Neuronal stem cell (in vitro differentiated cells): ENCODE measurements at regions not wholly inside any gene's neighbourhood (a gene's known extent, or its start where the extent isn't known, plus 50 kb on each side); places are given as distances from the start of the nearest gene placed in this dataset.
A peak's percentile ranks its signal among the peaks of the same experiment; 100 is the strongest.

Experiments used
- DNase-seq: peaks from one replicate; pipeline ENCODE4 v3.0.0-alpha.2; 2013; ENCODE audit warnings: low spot score
- H2AFZ ChIP-seq: one replicate; pipeline ENCODE4 v1.6.1; 2013; ENCODE audit warnings: mild to moderate bottlenecking, low read length, inconsistent platforms
- H2AK5ac ChIP-seq: 2 replicates; pipeline ENCODE4 v1.6.1; 2013; ENCODE audit warnings: low read depth, mild to moderate bottlenecking, inconsistent platforms, low read length, moderate library complexity, mixed read lengths
- H2BK120ac ChIP-seq: 2 replicates; pipeline ENCODE4 v1.6.1; 2013; ENCODE audit warnings: low read depth, mild to moderate bottlenecking, inconsistent platforms, low read length, moderate library complexity, mixed read lengths
- H2BK12ac ChIP-seq: one replicate; pipeline ENCODE4 v1.6.1; 2013; ENCODE audit warnings: low read length, inconsistent platforms
- H2BK15ac ChIP-seq: 2 replicates; pipeline ENCODE4 v1.6.1; 2013; ENCODE audit warnings: mild to moderate bottlenecking, low read length, inconsistent platforms, mixed read lengths
- H2BK5ac ChIP-seq: one replicate; pipeline ENCODE4 v1.6.1; 2013; ENCODE audit warnings: inconsistent platforms, mild to moderate bottlenecking, low read length, moderate library complexity
- H3K14ac ChIP-seq: one replicate; pipeline ENCODE4 v1.6.1; 2013; ENCODE audit warnings: low read length, inconsistent platforms
- H3K18ac ChIP-seq: 2 replicates; pipeline ENCODE4 v1.6.1; 2013; ENCODE audit warnings: low read length, inconsistent platforms
- H3K23ac ChIP-seq: 2 replicates; pipeline ENCODE4 v1.6.1; 2013; ENCODE audit warnings: low read depth, mild to moderate bottlenecking, mixed read lengths, low read length, inconsistent platforms; ENCODE audit not compliant: poor library complexity
- H3K27ac ChIP-seq: replicated peaks from 3 replicates; pipeline ENCODE4 v1.5.1; 2013; ENCODE audit warnings: low read length, inconsistent platforms
- H3K27me3 ChIP-seq, 3 experiments: 2 replicates each; pipeline ENCODE4 v1.6.1; 2013; ENCODE audit warnings: low read length in 3 of 3, mild to moderate bottlenecking in 2 of 3, inconsistent platforms in 1 of 3, low read depth in 1 of 3, mixed read lengths in 1 of 3, moderate library complexity in 1 of 3; ENCODE audit not compliant: control insufficient read depth in 3 of 3, insufficient read depth in 3 of 3
- H3K36me3 ChIP-seq, 2 donors: replicated peaks in 1 of 2; 2 replicates each; pipeline ENCODE4 v1.6.1; 2013; ENCODE audit warnings: low read length in 2 of 2; ENCODE audit not compliant: control insufficient read depth in 2 of 2, insufficient read depth in 2 of 2
- H3K4ac ChIP-seq: 2 replicates; pipeline ENCODE4 v1.6.1; 2013; ENCODE audit warnings: inconsistent platforms, mild to moderate bottlenecking, low read length, moderate library complexity
- H3K4me1 ChIP-seq, 2 donors: 1 replicate in 1 of 2; 2 replicates in 1 of 2; pipeline ENCODE4 v1.6.1; 2013; ENCODE audit warnings: low read length in 2 of 2, low read depth in 1 of 2; ENCODE audit not compliant: control insufficient read depth in 2 of 2, insufficient read depth in 1 of 2
- H3K4me2 ChIP-seq: one replicate; pipeline ENCODE4 v1.6.1; 2013; ENCODE audit warnings: mild to moderate bottlenecking, low read length, inconsistent platforms; ENCODE audit not compliant: insufficient read depth, poor library complexity, severe bottlenecking
- H3K4me3 ChIP-seq, 2 donors: 2 replicates each; pipeline ENCODE4 v1.5.1; 2013; ENCODE audit warnings: low read length in 2 of 2, mild to moderate bottlenecking in 2 of 2, inconsistent platforms in 1 of 2, moderate library complexity in 1 of 2
- H3K79me1 ChIP-seq: one replicate; pipeline ENCODE4 v1.6.1; 2013; ENCODE audit warnings: low read depth, mild to moderate bottlenecking, inconsistent platforms, low read length, moderate library complexity
- H3K9ac ChIP-seq: one replicate; pipeline ENCODE4 v1.6.1; 2013; ENCODE audit warnings: mild to moderate bottlenecking, low read depth, low read length, inconsistent platforms; ENCODE audit not compliant: poor library complexity
- H3K9me3 ChIP-seq, 2 donors: replicated peaks in 1 of 2; 2 replicates each; pipeline versions ENCODE3 to v1.6.1; 2013; ENCODE audit warnings: low read length in 2 of 2, mild to moderate bottlenecking in 2 of 2, inconsistent platforms in 1 of 2, low read depth in 1 of 2, mixed read lengths in 1 of 2, moderate library complexity in 1 of 2; ENCODE audit not compliant: control insufficient read depth in 2 of 2, insufficient read depth in 1 of 2
- H4K8ac ChIP-seq: one replicate; pipeline ENCODE4 v1.6.1; 2013; ENCODE audit warnings: low read depth, mild to moderate bottlenecking, inconsistent platforms, low read length, moderate library complexity
- H4K91ac ChIP-seq: one replicate; pipeline ENCODE4 v1.6.1; 2013; ENCODE audit warnings: low read length, low read depth, mild to moderate bottlenecking, inconsistent platforms; ENCODE audit not compliant: poor library complexity
- WGBS, 2 donors: extraction: QIAGEN DNeasy Blood & Tissue Kit; methylation state at CpG; one replicate each; pipeline ENCODE4 v1.1.7; 2013; ENCODE audit warnings: missing lambda C conversion rate in 2 of 2, mixed read lengths in 1 of 2; ENCODE audit not compliant: insufficient read length in 2 of 2, insufficient replicate concordance in 1 of 2; ENCODE audit errors: extremely low coverage in 2 of 2; 5-methylcytosine and 5-hydroxymethylcytosine counted together

DNA sequence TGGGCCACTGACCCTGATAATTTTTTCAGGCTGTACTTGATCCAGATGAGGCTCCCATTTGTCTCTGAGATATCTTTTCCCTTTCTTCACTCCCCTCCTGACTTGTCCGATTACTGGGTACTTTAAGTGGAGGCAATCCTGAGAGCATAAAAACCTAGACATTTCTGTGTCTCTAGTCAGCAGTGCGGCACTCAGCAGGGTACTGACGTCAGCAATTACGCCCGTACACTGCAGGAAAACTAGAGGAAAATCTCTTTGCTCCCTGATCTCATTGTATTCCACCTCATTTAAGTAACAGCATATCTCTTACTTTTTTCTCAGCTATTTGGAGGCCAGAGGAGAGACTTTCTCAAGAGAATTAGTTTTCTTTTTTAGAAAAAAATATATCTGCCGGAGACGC lies 315.5 kb upstream of the OR4E1 start:
- Histone ChIP-seq H2AFZ (no peak overlapping the region), H3K27me3 (no peaks in the 10 kb centered on the region)
- no CpG with 5 or more reads among the region's 7 CpGs for WGBS, 2 donors

DNA sequence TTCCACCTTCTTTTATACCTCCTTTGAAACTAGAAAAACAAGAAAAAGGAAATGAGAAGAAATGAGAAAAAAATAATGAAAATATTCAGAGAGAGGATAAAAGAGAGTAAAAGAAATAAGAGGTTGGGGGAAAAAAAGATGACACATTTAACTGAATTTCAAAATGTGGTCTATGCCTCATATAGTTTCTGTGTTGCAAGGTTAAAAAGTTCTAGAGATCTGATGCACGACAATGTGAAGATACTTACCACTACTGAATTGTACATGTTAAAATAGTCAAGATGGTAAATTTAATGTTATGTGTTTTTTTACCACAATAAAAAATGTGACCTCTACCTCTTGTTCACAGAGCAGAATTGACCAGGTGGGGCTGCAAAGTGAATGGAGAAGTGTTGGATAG lies 314.8 kb upstream of the OR4E1 start:
- no peak overlapping the region for H2BK15ac ChIP-seq
- no peak overlapping the region for H3K23ac ChIP-seq
- H3K79me1 ChIP-seq, result no peaks in the 10 kb centered on the region
- H2BK120ac ChIP-seq, result no peak overlapping the region
- H3K9ac ChIP-seq, result no peak overlapping the region
- H4K91ac ChIP-seq, result no peak overlapping the region
- no peak overlapping the region for H2BK5ac ChIP-seq
- no peaks in the 10 kb centered on the region for H3K9me3 ChIP-seq
- H3K27me3 ChIP-seq, result no peaks in the 10 kb centered on the region
- no peak for DNase-seq
- H3K14ac ChIP-seq, result no peak overlapping the region
- no peak overlapping the region for H3K4me3 ChIP-seq
- no peak overlapping the region for H2BK12ac ChIP-seq
- H4K8ac ChIP-seq, result no peak overlapping the region
- no peak overlapping the region for H3K4ac ChIP-seq
- H3K4me2 ChIP-seq, result no peak overlapping the region
- no peak overlapping the region for H2AK5ac ChIP-seq
- H3K36me3 ChIP-seq, result no peaks in the 10 kb centered on the region
- H3K27ac ChIP-seq, result no peak overlapping the region
- H2AFZ ChIP-seq, result no peak overlapping the region
- no peak overlapping the region for H3K18ac ChIP-seq
- no CpG with 5 or more reads among the region's 1 CpG for WGBS, 2 donors
- H3K4me1 ChIP-seq, result no peaks in the 10 kb centered on the region

More for the DNA sequence above, 315.5 kb upstream of the OR4E1 start:
- Histone ChIP-seq H3K4me3 (no peak overlapping the region), H3K9ac (no peak overlapping the region), H2BK15ac (no peak overlapping the region), H3K18ac (no peak overlapping the region), H3K4me2 (no peak overlapping the region), H3K23ac (no peak overlapping the region), H3K4ac (no peak overlapping the region), H3K9me3 (no peaks in the 10 kb centered on the region), H3K36me3 (no peaks in the 10 kb centered on the region), H2AK5ac (no peak overlapping the region), H3K4me1 (no peaks in the 10 kb centered on the region), H3K79me1 (no peaks in the 10 kb centered on the region), H2BK120ac (no peak overlapping the region), H4K8ac (no peak overlapping the region), H2BK12ac (no peak overlapping the region), H2BK5ac (no peak overlapping the region), H3K14ac (no peak overlapping the region), H3K27ac (no peak overlapping the region), H4K91ac (no peak overlapping the region)
- no peak for DNase-seq

DNA sequence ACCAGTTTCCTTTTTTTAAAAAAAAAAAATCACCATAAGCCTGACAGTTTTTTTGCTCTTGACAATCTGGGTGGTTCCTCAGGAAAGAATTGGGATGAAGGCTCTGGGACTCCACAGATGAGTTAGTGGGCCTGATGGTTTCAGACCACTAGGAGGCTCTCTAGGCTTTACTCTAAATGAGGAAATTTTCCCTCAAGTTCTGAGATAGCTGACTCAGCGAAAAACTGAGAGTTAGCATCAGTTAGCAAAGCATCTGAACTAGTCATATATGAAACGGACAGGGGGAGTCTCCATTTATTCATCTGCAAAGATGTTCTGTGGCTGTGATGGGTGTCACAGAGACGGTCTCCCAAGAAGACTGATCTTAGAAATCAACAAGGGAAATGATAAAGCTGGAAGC lies 314.3 kb upstream of the OR4E1 start:
- WGBS, 2 donors, result no CpG with 5 or more reads among the region's 3 CpGs
- Histone ChIP-seq H3K9me3 (no peaks in the 10 kb centered on the region), H3K4me3 (no peak overlapping the region), H3K4me1 (no peaks in the 10 kb centered on the region), H4K91ac (no peak overlapping the region), H3K9ac (no peak overlapping the region), H3K4me2 (no peak overlapping the region), H2BK15ac (no peak overlapping the region), H2AK5ac (no peak overlapping the region), H2AFZ (no peak overlapping the region), H3K23ac (no peak overlapping the region), H3K36me3 (no peaks in the 10 kb centered on the region), H3K4ac (no peak overlapping the region), H2BK12ac (no peak overlapping the region), H3K27ac (no peak overlapping the region), H3K18ac (no peak overlapping the region), H2BK5ac (no peak overlapping the region), H2BK120ac (no peak overlapping the region), H4K8ac (no peak overlapping the region), H3K14ac (no peak overlapping the region), H3K27me3 (no peaks in the 10 kb centered on the region), H3K79me1 (no peaks in the 10 kb centered on the region)
- DNase-seq, result peak; percentile 39

DNA sequence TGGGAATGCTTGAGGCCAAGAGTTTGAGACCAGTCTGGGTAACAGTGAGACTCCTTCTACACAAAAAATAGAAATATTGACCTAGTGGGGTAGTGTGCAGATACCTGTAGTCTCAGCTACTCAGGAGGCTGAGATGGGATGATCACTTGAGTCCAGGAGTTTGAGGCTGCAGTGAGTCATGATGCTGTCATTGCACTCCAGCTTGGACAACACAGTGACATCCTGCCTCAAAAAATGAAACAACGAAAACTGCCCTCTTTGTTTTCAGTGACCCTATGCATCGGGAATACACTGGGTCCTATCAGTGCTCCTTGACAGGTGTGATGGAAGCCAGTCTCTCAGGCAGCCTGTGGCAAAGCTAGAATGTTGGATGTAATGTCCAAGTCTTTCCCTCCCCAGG lies 311.5 kb upstream of the OR4E1 start:
- Histone ChIP-seq H3K79me1 (no peaks in the 10 kb centered on the region), H3K9me3 (no peaks in the 10 kb centered on the region), H2AFZ (no peak overlapping the region), H3K27ac (no peak overlapping the region), H3K4me3 (no peak overlapping the region), H2BK120ac (no peak overlapping the region), H2BK12ac (no peak overlapping the region), H3K4me1 (no peaks in the 10 kb centered on the region), H3K4me2 (no peak overlapping the region), H2BK5ac (no peak overlapping the region), H2BK15ac (no peak overlapping the region), H4K8ac (no peak overlapping the region), H2AK5ac (no peak overlapping the region), H3K23ac (no peak overlapping the region), H4K91ac (no peak overlapping the region), H3K36me3 (no peaks in the 10 kb centered on the region), H3K27me3 (no peaks in the 10 kb centered on the region), H3K14ac (no peak overlapping the region), H3K18ac (no peak overlapping the region), H3K4ac (no peak overlapping the region), H3K9ac (no peak overlapping the region)
- no CpG with 5 or more reads among the region's 2 CpGs for WGBS, 2 donors
- no peak for DNase-seq
